BLaER1 treated with 17β-estradiol and CSF1 and Interleukin-3, amounts not matched to agents 10 nM and 100 nM (cell line): ENCODE measurements at regions not wholly inside any gene's neighbourhood (a gene's known extent, or its start where the extent isn't known, plus 50 kb on each side); places are given as distances from the start of the nearest gene placed in this dataset.

ENCODE experiments used
- H3K27ac ChIP-seq, 11 experiments: shearing (Covaris generic); formaldehyde crosslinking; 2 replicates each; pipeline ENCODE4 v1.8.1; 2022
- H3K27me3 ChIP-seq, 11 experiments: shearing (Covaris generic); formaldehyde crosslinking; 2 replicates each; pipeline ENCODE4 v1.8.1; 2022
- H3K36me3 ChIP-seq, 11 experiments: shearing (Covaris generic); formaldehyde crosslinking; 2 replicates each; pipeline ENCODE4 v1.8.1; 2022
- H3K4me1 ChIP-seq, 10 experiments: shearing (Covaris generic); formaldehyde crosslinking; 2 replicates each; pipeline ENCODE4 v1.8.1; 2022
- H3K4me2 ChIP-seq, 11 experiments: shearing (Covaris generic); formaldehyde crosslinking; 2 replicates each; pipeline ENCODE4 v1.8.1; 2022
- H3K4me3 ChIP-seq, 10 experiments: shearing (Covaris generic); formaldehyde crosslinking; 2 replicates each; pipeline ENCODE4 v1.8.1; 2022
- H3K9ac ChIP-seq, 11 experiments: shearing (Covaris generic); formaldehyde crosslinking; 2 replicates each; pipeline ENCODE4 v1.8.1; 2022
- H3K9me3 ChIP-seq, 11 experiments: shearing (Covaris generic); formaldehyde crosslinking; replicated peaks in 1 of 11; 2 replicates each; pipeline ENCODE4 v1.8.1; 2022
- H4K20me1 ChIP-seq, 11 experiments: shearing (Covaris generic); formaldehyde crosslinking; 2 replicates each; pipeline ENCODE4 v1.8.1; 2022
- Cebpa-rat ChIP-seq, 11 experiments: shearing (Covaris generic); IDR thresholded peaks; 2 replicates each; pipeline ENCODE4 v1.8.1; 2022

DNA sequence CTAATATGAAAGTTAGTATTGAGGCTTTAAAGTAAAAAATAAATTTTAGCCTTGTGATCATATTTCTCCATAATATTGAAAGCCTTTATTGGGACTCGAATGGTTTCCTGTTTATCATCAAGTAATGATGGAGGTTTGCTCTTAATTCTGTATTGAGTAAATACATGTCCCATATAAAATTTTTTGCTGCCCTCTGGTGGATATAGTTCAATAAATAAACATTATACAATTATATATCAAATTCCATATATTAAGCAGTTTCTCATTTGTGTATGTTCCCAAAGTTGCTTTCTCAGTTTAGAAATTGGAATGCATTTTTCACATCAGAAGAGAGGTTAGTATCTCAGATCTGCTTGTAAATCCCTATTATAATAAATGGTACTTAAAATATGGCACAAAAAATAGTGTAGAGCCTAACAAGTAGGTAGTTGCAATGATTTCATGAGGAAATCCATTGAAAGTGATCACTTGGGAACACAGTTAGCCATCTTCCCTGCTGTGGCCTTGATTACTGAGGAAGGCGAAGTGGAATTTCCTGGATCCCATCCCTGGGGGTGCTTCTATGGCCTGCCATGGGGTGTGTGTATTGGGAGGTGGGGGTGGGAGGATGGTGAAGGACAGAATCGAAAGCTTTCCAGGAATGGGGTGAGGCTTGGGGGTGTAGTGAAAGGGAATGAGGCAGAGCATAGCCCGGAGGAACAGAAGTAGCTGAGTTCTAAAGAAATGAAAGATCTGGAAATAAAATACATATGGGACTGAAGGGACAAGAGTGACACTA lies 84.1 kb upstream of the C21orf91 start:
- Histone ChIP-seq H3K4me3 (no peak overlapping the region), H3K4me2 (no peak overlapping the region)

DNA sequence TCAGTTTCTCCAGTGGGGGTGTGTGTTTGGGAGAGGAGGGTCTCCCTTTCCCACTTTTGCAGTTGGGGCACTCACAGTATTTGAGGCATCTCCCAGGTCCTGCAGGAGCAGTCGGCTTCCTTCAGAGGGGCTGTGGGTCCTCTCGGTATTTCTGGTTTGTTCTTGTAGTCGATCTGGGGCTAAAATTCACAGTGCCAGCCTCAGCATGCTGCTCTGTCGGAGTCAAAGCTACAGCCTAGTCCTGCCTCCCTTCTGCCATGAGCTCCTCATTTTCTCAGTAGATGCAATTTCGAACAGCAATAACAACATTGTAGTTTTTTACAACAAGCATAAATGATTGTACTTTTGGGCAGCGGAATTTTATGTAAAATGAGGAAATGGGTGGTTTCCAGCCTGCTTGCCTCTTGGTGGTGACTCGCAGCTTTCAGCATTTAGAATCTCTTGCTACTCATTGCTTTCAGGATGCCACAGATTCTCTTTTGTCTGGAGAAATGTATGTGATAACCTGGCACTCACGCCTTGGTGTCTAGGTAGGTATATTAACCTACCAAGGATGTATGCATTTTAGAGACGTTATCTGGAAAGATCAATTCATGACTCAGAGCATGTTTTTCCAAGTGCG lies 82.4 kb upstream of the C21orf91 start:
- H3K27me3 ChIP-seq = no peaks in the 10 kb centered on the region
- H3K9ac ChIP-seq = no peak overlapping the region
- peaks cover 0 to 7% (median 0%) of the 10 kb centered on the region in 10 experiments; a peak in 1 of 20 replicates for H3K4me1 ChIP-seq
- no peak overlapping the region for H3K27ac ChIP-seq
- H3K4me3 ChIP-seq = no peak overlapping the region
- no peaks in the 10 kb centered on the region for H3K36me3 ChIP-seq
- TF ChIP-seq Cebpa-rat (IDR thresholded peaks at IDR 0.05) = no peak
- H3K4me2 ChIP-seq = peak overlapping the region in 1 of 11 experiments; percentile 0; a peak in 1 of 22 replicates
- peaks cover 0 to 12% (median 0%) of the 10 kb centered on the region in 11 experiments; a peak in 2 of 22 replicates for H3K9me3 ChIP-seq
- H4K20me1 ChIP-seq = no peaks in the 10 kb centered on the region

More for the DNA sequence above, 84.1 kb upstream of the C21orf91 start:
- no peak for TF ChIP-seq Cebpa-rat (IDR thresholded peaks at IDR 0.05)
- 0 out of 22 replicates have a peak, but pooled peaks cover 0 to 5% (median 0%) of the 10 kb centered on the region in 11 experiments for H3K9me3 ChIP-seq
- no peak overlapping the region for H3K9ac ChIP-seq
- H4K20me1 ChIP-seq = no peaks in the 10 kb centered on the region
- H3K36me3 ChIP-seq = no peaks in the 10 kb centered on the region
- peaks cover 0 to 17% (median 0%) of the 10 kb centered on the region in 10 experiments; a peak in 3 of 20 replicates for H3K4me1 ChIP-seq
- H3K27me3 ChIP-seq = no peaks in the 10 kb centered on the region
- H3K27ac ChIP-seq = no peak overlapping the region

DNA sequence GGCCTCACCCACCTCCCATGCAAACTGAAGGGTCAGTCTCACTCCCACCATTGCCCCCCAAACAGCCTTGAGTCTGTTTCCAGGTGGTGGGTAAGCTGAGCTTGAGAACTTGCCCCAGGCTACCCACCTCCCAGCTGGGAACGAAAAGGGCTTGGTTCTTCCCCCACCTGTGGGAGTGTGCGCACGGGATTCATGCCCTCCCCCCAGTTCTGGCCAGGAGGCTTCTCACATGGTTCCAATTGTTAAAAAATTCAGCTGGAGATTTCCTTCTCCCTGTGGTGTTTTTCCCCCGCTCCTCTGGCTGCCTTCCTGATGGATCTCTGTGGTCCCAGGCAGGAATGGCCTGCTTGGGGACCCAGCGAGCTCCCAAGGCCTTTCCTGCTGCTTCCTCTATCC lies 81.8 kb upstream of the C21orf91 start:
- H3K9me3 ChIP-seq = peaks cover 0 to 16% (median 0%) of the 10 kb centered on the region in 11 experiments; a peak in 2 of 22 replicates
- H3K27ac ChIP-seq = no peak overlapping the region
- no peaks in the 10 kb centered on the region for H4K20me1 ChIP-seq
- no peak overlapping the region for H3K9ac ChIP-seq
- no peak overlapping the region for H3K4me2 ChIP-seq
- no peak for TF ChIP-seq Cebpa-rat (IDR thresholded peaks at IDR 0.05)
- H3K27me3 ChIP-seq = no peaks in the 10 kb centered on the region
- peaks cover 0 to 7% (median 0%) of the 10 kb centered on the region in 10 experiments; a peak in 1 of 20 replicates for H3K4me1 ChIP-seq
- H3K4me3 ChIP-seq = no peak overlapping the region
- H3K36me3 ChIP-seq = no peaks in the 10 kb centered on the region

DNA sequence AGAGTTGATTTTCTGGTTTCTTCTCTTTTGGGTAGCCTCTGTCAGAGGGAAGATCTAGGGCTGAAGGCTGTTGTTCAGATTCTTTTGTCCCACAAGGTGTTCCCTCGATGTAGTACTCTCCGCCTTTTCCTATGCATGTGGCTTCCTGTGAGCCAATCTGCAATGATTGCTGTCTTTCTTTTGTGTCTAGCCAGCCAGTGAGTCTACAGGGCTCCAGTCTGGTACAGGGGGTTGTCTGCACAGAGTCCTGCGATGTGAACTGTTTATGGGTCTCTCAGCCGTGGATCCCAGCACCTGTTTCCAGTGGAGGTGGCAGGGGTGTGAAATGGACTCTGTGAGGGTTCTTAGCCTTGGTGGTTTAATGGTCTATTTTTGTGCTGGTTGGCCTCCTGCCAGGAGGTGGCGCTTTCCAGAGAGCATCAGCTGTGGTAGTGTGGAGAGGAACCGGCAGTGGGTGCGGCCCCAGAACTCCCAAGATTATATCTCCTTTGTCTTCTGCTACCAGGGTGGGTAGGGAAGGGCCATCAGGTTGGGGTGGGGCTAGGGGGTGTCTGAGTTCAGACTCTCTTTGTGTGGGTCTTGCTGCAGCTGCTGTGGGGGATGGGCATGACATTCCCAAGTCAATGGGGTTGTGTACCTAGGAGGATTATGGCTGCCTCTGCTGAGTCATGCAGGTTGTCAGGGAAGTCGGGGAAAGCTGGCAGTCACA lies 81.3 kb upstream of the C21orf91 start:
- TF ChIP-seq Cebpa-rat (IDR thresholded peaks at IDR 0.05) = no peak
- Histone ChIP-seq H3K36me3 (no peaks in the 10 kb centered on the region), H3K4me3 (no peak overlapping the region), H4K20me1 (no peaks in the 10 kb centered on the region), H3K27ac (no peak overlapping the region), H3K4me1 (peaks cover 0 to 7% (median 0%) of the 10 kb centered on the region in 10 experiments; a peak in 1 of 20 replicates), H3K4me2 (no peak overlapping the region), H3K9me3 (peaks cover 0 to 16% (median 0%) of the 10 kb centered on the region in 11 experiments; a peak in 2 of 22 replicates), H3K9ac (no peak overlapping the region), H3K27me3 (no peaks in the 10 kb centered on the region)

DNA sequence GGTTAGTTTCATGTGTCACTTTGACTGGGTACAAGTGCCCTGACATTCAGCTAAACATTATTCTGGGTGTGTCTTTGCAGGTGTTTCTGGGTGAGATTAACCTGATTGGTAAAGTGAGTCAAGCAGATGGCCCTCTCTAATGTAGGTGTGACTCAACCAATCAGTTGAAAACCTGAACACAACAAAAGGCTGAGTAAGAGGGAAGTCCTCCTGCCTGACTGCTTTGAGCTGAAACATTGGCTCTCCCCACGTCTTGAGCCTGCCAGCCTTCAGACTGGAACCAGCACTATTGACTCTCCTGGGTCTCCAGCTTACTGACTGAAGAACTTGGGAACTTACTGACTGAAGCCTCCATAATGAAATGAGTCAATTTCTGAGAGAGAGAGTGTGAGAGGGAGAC lies 70.0 kb upstream of the C21orf91 start:
- no peaks in the 10 kb centered on the region for H3K27me3 ChIP-seq
- TF ChIP-seq Cebpa-rat (IDR thresholded peaks at IDR 0.05) = no peak
- H3K4me3 ChIP-seq = no peak overlapping the region
- H3K4me1 ChIP-seq = no peaks in the 10 kb centered on the region
- no peaks in the 10 kb centered on the region for H4K20me1 ChIP-seq
- no peak overlapping the region for H3K27ac ChIP-seq
- no peaks in the 10 kb centered on the region for H3K36me3 ChIP-seq
- H3K9ac ChIP-seq = no peak overlapping the region
- H3K4me2 ChIP-seq = no peak overlapping the region
- H3K9me3 ChIP-seq = no peaks in the 10 kb centered on the region

DNA sequence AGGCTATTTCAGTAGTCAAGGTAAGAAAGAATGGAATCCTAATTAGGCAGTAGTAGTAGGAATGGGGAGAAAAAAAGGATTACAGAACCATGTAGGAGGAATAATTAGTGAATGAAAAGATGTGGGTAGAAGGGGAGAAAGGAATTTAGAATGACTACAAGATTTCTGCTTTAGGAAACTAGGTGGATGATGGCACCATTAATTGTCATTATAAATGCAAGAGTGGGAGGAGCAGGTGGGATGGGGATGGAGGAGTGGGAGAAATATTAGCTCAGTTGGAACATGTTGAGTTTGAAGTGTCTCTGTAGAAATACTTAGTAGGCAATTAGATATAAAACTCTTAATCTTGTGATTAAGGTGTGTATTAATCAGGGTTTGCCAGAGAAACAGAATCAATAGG lies 50.0 kb upstream of the C21orf91 start:
- H4K20me1 ChIP-seq = no peaks in the 10 kb centered on the region
- no peak for TF ChIP-seq Cebpa-rat (IDR thresholded peaks at IDR 0.05)
- no peaks in the 10 kb centered on the region for H3K4me1 ChIP-seq
- H3K4me2 ChIP-seq = no peak overlapping the region
- no peaks in the 10 kb centered on the region for H3K36me3 ChIP-seq
- no peaks in the 10 kb centered on the region for H3K27me3 ChIP-seq
- no peaks in the 10 kb centered on the region for H3K9me3 ChIP-seq
- no peak overlapping the region for H3K9ac ChIP-seq
- H3K4me3 ChIP-seq = no peak overlapping the region
- no peak overlapping the region for H3K27ac ChIP-seq
